ENCODE measurements at regions not wholly inside any gene's neighbourhood (a gene's known extent, or its start where the extent isn't known, plus 50 kb on each side); places are given as distances from the start of the nearest gene placed in this dataset.

DNA sequence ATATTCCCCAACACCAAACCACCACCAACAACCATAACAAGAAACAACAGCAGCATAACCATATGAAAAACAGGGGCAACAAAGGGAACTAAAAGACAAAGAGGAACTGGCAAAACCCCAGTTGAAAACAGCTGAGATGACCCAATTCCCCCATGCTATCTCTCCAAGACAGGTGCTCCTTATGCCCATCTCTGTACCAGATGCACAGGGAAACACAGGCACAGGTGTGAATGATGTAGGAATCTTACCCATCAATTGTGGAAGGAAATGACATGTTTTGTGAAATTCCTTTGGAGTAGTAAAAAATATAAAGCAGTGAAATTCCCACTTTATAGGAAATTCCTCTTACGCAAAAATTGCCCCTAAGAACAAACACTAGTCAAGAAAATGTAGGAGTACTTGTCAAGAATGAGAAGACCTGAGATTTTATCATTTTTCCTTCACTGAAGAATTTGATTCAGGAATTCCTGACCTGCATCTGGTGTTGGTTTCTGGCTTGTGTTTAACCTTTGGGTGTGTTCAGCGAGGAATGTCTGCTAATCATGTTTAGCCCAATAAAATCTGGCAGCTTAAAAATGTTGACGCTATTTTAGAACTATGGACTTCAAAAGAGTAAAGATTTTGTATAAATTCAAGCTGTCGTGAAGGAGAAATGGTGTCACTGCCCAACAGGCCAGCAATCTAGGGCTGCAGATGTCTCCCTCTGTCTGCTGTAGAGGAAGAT, 67.7 kb upstream of the ARHGAP28 start:
- no peaks in the 10 kb centered on the region for H3K79me2 ChIP-seq (ENCODE audit: insufficient read depth, low read depth)
- no peaks in the 10 kb centered on the region for H3K4me1 ChIP-seq (ENCODE audit: low read depth, poor library complexity, severe bottlenecking)
- no peak overlapping the region for H2AFZ ChIP-seq (ENCODE audit: low read depth)
- no peak overlapping the region for H3K9ac ChIP-seq
- no peak overlapping the region for H3K27ac ChIP-seq
- TF ChIP-seq, protein P1, sequence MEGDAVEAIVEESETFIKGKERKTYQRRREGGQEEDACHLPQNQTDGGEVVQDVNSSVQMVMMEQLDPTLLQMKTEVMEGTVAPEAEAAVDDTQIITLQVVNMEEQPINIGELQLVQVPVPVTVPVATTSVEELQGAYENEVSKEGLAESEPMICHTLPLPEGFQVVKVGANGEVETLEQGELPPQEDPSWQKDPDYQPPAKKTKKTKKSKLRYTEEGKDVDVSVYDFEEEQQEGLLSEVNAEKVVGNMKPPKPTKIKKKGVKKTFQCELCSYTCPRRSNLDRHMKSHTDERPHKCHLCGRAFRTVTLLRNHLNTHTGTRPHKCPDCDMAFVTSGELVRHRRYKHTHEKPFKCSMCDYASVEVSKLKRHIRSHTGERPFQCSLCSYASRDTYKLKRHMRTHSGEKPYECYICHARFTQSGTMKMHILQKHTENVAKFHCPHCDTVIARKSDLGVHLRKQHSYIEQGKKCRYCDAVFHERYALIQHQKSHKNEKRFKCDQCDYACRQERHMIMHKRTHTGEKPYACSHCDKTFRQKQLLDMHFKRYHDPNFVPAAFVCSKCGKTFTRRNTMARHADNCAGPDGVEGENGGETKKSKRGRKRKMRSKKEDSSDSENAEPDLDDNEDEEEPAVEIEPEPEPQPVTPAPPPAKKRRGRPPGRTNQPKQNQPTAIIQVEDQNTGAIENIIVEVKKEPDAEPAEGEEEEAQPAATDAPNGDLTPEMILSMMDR (conservative IDR thresholded peaks at IDR 0.05; ENCODE audit: low read depth, low read length) = no peak
- no peaks in the 10 kb centered on the region for H4K20me1 ChIP-seq (ENCODE audit: insufficient read depth)
- H3K36me3 ChIP-seq (ENCODE audit: insufficient read depth) = no peaks in the 10 kb centered on the region
- H3K27me3 ChIP-seq (ENCODE audit: insufficient read depth, low read depth) = no peaks in the 10 kb centered on the region
- H3K4me3 ChIP-seq (IDR thresholded peaks at IDR 0.05; ENCODE audit: insufficient read depth, low read depth, low read length) = no peak overlapping the region
- no peak overlapping the region for H3K4me2 ChIP-seq

DNA sequence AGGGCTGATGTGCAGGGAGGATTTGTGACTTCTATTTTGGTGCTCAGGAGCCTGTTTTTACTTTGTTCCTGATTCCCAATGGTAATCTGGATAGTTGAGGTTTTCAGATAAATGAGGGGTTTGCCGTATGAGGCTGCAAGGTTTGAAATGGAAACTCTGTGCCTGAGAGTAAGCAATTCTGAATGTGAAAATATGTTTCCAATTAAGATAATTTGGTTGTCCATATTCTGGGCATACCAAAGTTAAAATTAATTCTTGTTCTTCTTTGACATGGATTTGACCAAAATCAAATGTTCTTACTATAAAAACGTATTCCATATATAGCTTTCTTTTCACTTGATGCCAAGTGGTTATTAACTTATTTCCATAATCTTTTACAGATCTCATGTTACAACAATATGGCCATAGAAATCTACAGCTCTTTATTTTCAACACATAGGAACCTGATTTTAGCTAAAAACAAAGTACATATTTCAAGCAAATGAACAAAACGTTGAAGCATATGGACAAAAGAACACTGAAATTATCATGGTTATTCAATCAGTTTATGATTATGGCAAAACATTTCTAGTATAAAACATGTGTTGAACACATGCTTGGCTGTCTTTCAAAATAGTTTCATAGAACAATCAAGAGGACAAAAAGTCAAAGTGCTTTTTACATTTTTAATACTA, 63.4 kb upstream of the ARHGAP28 start:
- H3K4me1 ChIP-seq (ENCODE audit: low read depth, poor library complexity, severe bottlenecking) = no peaks in the 10 kb centered on the region
- H3K4me2 ChIP-seq = no peak overlapping the region
- no peak overlapping the region for H3K9ac ChIP-seq
- no peak overlapping the region for H3K4me3 ChIP-seq (IDR thresholded peaks at IDR 0.05; ENCODE audit: insufficient read depth, low read depth, low read length)
- TF ChIP-seq, protein P1 (conservative IDR thresholded peaks at IDR 0.05; ENCODE audit: low read depth, low read length) = no peak
- no peak overlapping the region for H3K27ac ChIP-seq
- H4K20me1 ChIP-seq (ENCODE audit: insufficient read depth) = no peaks in the 10 kb centered on the region
- H2AFZ ChIP-seq (ENCODE audit: low read depth) = no peak overlapping the region
- H3K27me3 ChIP-seq (ENCODE audit: insufficient read depth, low read depth) = no peaks in the 10 kb centered on the region
- no peaks in the 10 kb centered on the region for H3K79me2 ChIP-seq (ENCODE audit: insufficient read depth, low read depth)
- H3K36me3 ChIP-seq (ENCODE audit: insufficient read depth) = no peaks in the 10 kb centered on the region

DNA sequence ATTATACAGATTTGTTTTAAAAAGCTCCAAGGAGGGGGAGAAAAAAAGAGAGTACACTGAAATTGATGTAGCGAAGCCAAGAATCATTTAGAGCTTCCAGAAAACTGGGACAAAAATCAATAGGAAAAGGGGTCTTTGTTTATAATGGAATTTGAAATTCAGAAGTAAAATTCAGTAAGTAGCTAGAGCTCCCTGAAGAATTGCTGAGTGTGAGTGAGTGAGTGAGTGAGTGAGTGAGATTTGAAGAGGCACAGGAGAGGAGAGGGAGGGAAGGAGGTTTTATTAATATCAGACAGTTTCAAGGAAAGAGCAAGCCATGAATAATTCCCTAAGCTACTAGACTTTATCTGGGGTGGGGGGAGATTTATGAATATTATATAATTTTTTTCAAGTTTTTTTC, 60.7 kb upstream of the ARHGAP28 start:
- Histone ChIP-seq H3K4me1 (ENCODE audit: low read depth, poor library complexity, severe bottlenecking) (no peaks in the 10 kb centered on the region), H4K20me1 (ENCODE audit: insufficient read depth) (no peaks in the 10 kb centered on the region), H3K27ac (no peak overlapping the region), H3K4me2 (no peak overlapping the region), H3K27me3 (ENCODE audit: insufficient read depth, low read depth) (no peaks in the 10 kb centered on the region), H3K4me3 (IDR thresholded peaks at IDR 0.05; ENCODE audit: insufficient read depth, low read depth, low read length) (no peak overlapping the region), H3K36me3 (ENCODE audit: insufficient read depth) (no peaks in the 10 kb centered on the region), H3K9ac (no peak overlapping the region), H3K79me2 (ENCODE audit: insufficient read depth, low read depth) (no peaks in the 10 kb centered on the region), H2AFZ (ENCODE audit: low read depth) (no peak overlapping the region)
- TF ChIP-seq, protein P1 (conservative IDR thresholded peaks at IDR 0.05; ENCODE audit: low read depth, low read length) = no peak

DNA sequence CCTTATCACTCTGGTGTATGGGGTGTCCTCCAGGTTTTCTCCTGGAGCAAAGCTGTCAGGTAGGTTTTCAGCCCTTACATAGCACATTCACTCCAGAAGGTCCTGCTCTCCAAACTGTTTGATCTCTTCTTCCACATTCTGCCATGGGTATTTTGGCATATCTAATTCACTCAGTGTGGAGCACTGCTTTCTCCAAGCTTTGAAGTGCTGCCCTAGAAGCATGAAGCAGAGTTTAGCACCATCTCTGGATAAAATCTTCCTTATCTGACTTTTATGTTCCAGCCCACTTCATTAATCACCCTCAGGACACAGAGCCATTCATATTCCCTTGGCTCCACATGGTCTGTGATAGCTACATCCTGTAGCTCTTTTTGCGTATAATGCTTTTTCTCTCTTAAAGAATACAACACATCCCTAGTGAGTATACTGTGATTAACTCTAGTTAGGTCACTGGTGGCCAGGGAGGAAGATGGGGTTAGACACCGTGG, 56.7 kb upstream of the ARHGAP28 start:
- Histone ChIP-seq H3K4me3 (IDR thresholded peaks at IDR 0.05; ENCODE audit: insufficient read depth, low read depth, low read length) (no peak overlapping the region), H3K27ac (no peak overlapping the region)
- TF ChIP-seq, protein P1 (conservative IDR thresholded peaks at IDR 0.05; ENCODE audit: low read depth, low read length) = no peak

More for the DNA sequence above, 56.7 kb upstream of the ARHGAP28 start:
- Histone ChIP-seq H3K4me2 (no peak overlapping the region), H3K9ac (no peak overlapping the region), H3K27me3 (ENCODE audit: insufficient read depth, low read depth) (no peaks in the 10 kb centered on the region), H3K36me3 (ENCODE audit: insufficient read depth) (no peaks in the 10 kb centered on the region), H2AFZ (ENCODE audit: low read depth) (no peak overlapping the region), H3K4me1 (ENCODE audit: low read depth, poor library complexity, severe bottlenecking) (no peaks in the 10 kb centered on the region), H3K79me2 (ENCODE audit: insufficient read depth, low read depth) (no peaks in the 10 kb centered on the region), H4K20me1 (ENCODE audit: insufficient read depth) (no peaks in the 10 kb centered on the region)

Data from KMS-11 (cell line).